ENCODE measurements at regions not wholly inside any gene's neighbourhood (a gene's known extent, or its start where the extent isn't known, plus 50 kb on each side); places are given as distances from the start of the nearest gene placed in this dataset.

DNA sequence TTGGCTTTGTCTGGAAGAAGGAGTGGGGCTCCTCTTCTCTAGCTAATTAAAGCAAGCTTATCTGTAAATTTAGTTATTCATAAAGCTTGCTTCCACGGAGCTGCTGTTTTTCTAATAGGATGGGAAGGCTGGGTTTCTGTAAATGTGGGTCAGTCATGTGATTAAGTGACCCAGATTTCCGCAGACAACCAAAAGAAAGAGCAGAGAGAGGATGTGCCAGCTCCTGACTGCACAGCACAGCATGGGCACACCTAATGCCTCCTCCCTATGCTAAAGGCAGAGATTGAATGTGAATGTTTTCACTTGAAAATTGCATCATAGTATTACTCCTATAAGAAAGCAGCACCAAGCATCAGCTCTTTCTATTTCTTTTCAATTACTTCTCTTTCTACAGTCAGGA, 160.2 kb downstream of the FAT3 start:
- H3K36me3 Mint-ChIP-seq (ENCODE audit: low read depth), result peaks cover under 1% of the 10 kb centered on the region
- DNase-seq (ENCODE audit: low spot score), result no peak
- no peaks in the 10 kb centered on the region for H3K27me3 Mint-ChIP-seq (ENCODE audit: low read depth)
- no peak for TF ChIP-seq CTCF (IDR thresholded peaks at IDR 0.05)
- peak overlapping the region; percentile 82 for H3K27ac Mint-ChIP-seq (ENCODE audit: unreplicated experiment)
- peaks cover 60% of the 10 kb centered on the region for H3K4me1 Mint-ChIP-seq (ENCODE audit: low read depth)
- peak overlapping the region; percentile 21 for H3K4me3 Mint-ChIP-seq (ENCODE audit: unreplicated experiment)
- H3K9me3 Mint-ChIP-seq (ENCODE audit: low read depth), result no peaks in the 10 kb centered on the region

DNA sequence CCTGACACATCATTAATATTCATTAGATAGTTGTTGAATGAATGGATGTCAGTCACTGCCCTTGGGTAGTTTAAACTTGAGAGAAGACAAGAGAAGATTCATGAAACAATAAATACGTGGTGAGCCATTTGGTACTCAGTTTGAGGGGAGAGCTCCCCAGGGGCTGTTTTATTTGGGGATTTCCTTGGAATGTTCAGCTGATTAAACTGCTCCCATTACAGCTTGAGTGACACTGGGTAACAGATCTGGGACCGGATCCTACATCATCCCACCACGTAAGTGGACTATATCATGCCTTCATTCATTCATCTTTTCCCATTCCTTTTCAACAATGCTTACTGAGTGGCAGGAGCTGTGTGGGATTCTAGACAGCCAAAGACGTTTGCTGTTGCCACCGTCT, 162.0 kb downstream of the FAT3 start:
- H3K27me3 Mint-ChIP-seq (ENCODE audit: low read depth), result no peaks in the 10 kb centered on the region
- no peak overlapping the region for H3K27ac Mint-ChIP-seq (ENCODE audit: unreplicated experiment)
- H3K36me3 Mint-ChIP-seq (ENCODE audit: low read depth), result no peaks in the 10 kb centered on the region
- DNase-seq (ENCODE audit: low spot score), result no peak
- H3K4me3 Mint-ChIP-seq (ENCODE audit: unreplicated experiment), result no peak overlapping the region
- no peaks in the 10 kb centered on the region for H3K9me3 Mint-ChIP-seq (ENCODE audit: low read depth)
- TF ChIP-seq CTCF (IDR thresholded peaks at IDR 0.05), result no peak
- H3K4me1 Mint-ChIP-seq (ENCODE audit: low read depth), result peaks cover 46% of the 10 kb centered on the region

DNA sequence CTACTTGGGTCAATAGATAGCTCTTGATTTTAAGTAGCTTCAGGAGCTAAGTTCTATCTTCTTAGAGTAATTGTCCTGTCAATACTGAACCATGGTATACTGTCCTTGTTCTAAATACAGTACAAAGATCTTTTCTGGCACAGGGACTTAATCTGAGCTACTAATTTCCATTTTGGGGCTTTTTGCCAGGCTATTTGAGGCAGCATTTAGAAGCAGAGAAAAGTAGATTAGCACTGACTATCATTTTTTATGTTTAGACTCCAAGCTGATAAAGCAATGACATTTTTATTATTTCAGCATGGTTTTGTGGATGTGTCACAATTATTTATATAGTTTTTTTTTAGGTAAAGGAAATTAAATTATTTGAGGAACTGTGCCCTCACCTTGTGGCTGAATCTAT, 163.2 kb downstream of the FAT3 start:
- no peak for TF ChIP-seq CTCF (IDR thresholded peaks at IDR 0.05)
- H3K27me3 Mint-ChIP-seq (ENCODE audit: low read depth), result no peaks in the 10 kb centered on the region
- H3K27ac Mint-ChIP-seq (ENCODE audit: unreplicated experiment), result no peak overlapping the region
- H3K9me3 Mint-ChIP-seq (ENCODE audit: low read depth), result no peaks in the 10 kb centered on the region
- no peak overlapping the region for H3K4me3 Mint-ChIP-seq (ENCODE audit: unreplicated experiment)
- no peak for DNase-seq (ENCODE audit: low spot score)
- peaks cover 35% of the 10 kb centered on the region for H3K4me1 Mint-ChIP-seq (ENCODE audit: low read depth)
- H3K36me3 Mint-ChIP-seq (ENCODE audit: low read depth), result no peaks in the 10 kb centered on the region

- H3K9me3 Mint-ChIP-seq (ENCODE audit: low read depth), result no peaks in the 10 kb centered on the region
- H3K27ac Mint-ChIP-seq (ENCODE audit: unreplicated experiment), result no peak overlapping the region
- no peaks in the 10 kb centered on the region for H3K27me3 Mint-ChIP-seq (ENCODE audit: low read depth)
- H3K4me1 Mint-ChIP-seq (ENCODE audit: low read depth), result peaks cover 30% of the 10 kb centered on the region
- H3K36me3 Mint-ChIP-seq (ENCODE audit: low read depth), result no peaks in the 10 kb centered on the region
- DNase-seq (ENCODE audit: low spot score), result no peak
- H3K4me3 Mint-ChIP-seq (ENCODE audit: unreplicated experiment), result no peak overlapping the region
- peak; percentile 66 for TF ChIP-seq CTCF (IDR thresholded peaks at IDR 0.05)
These were observed 163.8 kb downstream of the FAT3 start for GRCh38 chr11:92388380-92388779.

DNA sequence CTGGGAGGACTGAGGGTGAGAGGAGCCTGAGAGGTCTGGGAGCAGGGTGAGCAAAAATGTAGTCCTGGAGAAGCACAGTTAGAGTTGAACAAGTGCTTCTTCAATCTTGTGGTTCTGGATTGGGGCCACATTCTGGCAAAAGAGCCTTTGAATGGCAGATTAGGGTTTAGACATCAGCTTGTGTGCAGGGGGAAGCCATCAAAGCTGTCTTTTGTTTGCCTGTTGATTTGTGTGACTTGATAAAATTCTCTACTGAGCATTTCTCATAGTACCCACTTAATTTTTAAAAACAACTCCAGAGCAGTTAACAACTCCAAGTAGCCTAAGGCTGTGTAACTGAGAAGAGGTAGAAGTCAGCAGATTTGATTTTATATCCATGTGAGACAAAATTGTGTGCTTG, 166.2 kb downstream of the FAT3 start:
- TF ChIP-seq CTCF (IDR thresholded peaks at IDR 0.05), result no peak

More for the DNA sequence above, 166.2 kb downstream of the FAT3 start:
- Mint-ChIP-seq H3K4me3 (ENCODE audit: unreplicated experiment) (no peak overlapping the region), H3K9me3 (ENCODE audit: low read depth) (no peaks in the 10 kb centered on the region), H3K27me3 (ENCODE audit: low read depth) (no peaks in the 10 kb centered on the region), H3K4me1 (ENCODE audit: low read depth) (peaks cover 10% of the 10 kb centered on the region), H3K36me3 (ENCODE audit: low read depth) (no peaks in the 10 kb centered on the region), H3K27ac (ENCODE audit: unreplicated experiment) (no peak overlapping the region)
- DNase-seq (ENCODE audit: low spot score), result no peak
